ENCODE measurements at regions not wholly inside any gene's neighbourhood (a gene's known extent, or its start where the extent isn't known, plus 50 kb on each side); places are given as distances from the start of the nearest gene placed in this dataset.
A peak's percentile ranks its signal among the peaks of the same experiment; 100 is the strongest.

DNA sequence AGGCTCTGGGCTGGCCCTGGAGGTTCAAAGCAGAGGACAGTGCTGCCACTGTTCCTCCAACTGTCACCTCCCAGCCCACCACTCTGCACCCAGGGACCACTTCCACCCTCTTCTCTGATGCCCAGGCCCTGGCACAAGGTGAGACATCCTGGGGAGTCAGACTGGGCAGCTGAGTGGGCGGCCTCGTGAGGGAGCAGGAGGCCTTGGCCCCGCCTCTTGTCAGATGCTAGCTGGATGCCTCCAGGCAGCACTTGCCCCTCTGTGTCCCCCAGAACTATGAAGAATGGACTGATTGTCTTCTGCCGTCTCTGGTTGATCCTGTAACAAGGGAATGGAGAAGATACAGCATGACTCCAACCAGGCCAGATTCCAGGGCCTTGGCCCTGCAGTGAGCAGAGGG lies 191.0 kb upstream of the LINGO1 start:
- H3K9me3 ChIP-seq = no peaks in the 10 kb centered on the region
- 56 to 62% methylated on average over 3 to 4 of the region's 4 CpGs for WGBS, 2 donors
- TF ChIP-seq EP300 (IDR thresholded peaks at IDR 0.05) (no peak), POLR2A (IDR thresholded peaks at IDR 0.05) (no peak)
- TF ChIP-seq, protein P1, sequence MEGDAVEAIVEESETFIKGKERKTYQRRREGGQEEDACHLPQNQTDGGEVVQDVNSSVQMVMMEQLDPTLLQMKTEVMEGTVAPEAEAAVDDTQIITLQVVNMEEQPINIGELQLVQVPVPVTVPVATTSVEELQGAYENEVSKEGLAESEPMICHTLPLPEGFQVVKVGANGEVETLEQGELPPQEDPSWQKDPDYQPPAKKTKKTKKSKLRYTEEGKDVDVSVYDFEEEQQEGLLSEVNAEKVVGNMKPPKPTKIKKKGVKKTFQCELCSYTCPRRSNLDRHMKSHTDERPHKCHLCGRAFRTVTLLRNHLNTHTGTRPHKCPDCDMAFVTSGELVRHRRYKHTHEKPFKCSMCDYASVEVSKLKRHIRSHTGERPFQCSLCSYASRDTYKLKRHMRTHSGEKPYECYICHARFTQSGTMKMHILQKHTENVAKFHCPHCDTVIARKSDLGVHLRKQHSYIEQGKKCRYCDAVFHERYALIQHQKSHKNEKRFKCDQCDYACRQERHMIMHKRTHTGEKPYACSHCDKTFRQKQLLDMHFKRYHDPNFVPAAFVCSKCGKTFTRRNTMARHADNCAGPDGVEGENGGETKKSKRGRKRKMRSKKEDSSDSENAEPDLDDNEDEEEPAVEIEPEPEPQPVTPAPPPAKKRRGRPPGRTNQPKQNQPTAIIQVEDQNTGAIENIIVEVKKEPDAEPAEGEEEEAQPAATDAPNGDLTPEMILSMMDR (IDR thresholded peaks at IDR 0.05) = no peak
- peaks cover 0 to 36% of the 10 kb centered on the region in 2 donors for H3K27me3 ChIP-seq
- no peak overlapping the region for H3K4me3 ChIP-seq
- DNase-seq (ENCODE audit: low spot score in 2 of 2) = no peak
- H3K36me3 ChIP-seq = no peaks in the 10 kb centered on the region
- H3K27ac ChIP-seq = no peak overlapping the region
- H3K4me1 ChIP-seq = peaks cover 0 to 15% (median 0%) of the 10 kb centered on the region in 4 donors

DNA sequence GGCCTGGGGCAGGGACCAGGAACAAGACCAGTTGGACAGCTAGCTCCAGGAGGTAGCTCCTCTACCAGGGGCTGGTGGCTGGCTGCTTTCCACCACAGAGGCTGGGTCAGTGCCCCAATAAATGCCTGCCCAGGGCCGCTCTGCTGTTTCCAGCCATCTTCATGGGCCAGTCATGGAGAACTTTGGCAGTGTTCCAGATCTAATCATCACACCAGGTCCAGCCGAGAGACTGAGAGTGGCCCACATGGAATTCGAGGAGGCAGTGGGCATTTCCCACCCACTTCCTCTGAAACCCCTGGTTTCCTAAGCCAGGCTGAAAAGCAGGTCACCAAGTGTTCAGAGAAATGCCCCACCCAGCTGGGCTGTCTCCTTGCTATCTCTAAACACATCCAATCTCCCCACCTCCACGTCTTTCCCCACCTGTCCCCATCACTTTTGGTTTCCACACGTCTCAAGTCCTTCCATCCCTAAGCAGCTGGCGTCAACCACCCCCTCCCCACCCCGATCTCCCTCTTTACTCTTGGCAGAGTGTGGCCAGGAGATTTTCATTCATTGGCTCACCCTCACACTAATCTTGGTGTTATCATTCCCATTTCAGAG lies 190.0 kb upstream of the LINGO1 start:
- Histone ChIP-seq H3K4me1 (peaks cover 0 to 21% (median 0%) of the 10 kb centered on the region in 4 donors), H3K36me3 (no peaks in the 10 kb centered on the region), H3K9me3 (no peaks in the 10 kb centered on the region), H3K27ac (no peak overlapping the region), H3K4me3 (no peak overlapping the region), H3K27me3 (peaks cover 0 to 46% of the 10 kb centered on the region in 2 donors)
- 69 to 72% methylated on average over 7 of the region's 7 CpGs for WGBS, 2 donors
- no peak for DNase-seq (ENCODE audit: low spot score in 2 of 2)
- TF ChIP-seq, protein P1 (IDR thresholded peaks at IDR 0.05) = no peak
- no peak for TF ChIP-seq POLR2A (IDR thresholded peaks at IDR 0.05)
- no peak for TF ChIP-seq EP300 (IDR thresholded peaks at IDR 0.05)

DNA sequence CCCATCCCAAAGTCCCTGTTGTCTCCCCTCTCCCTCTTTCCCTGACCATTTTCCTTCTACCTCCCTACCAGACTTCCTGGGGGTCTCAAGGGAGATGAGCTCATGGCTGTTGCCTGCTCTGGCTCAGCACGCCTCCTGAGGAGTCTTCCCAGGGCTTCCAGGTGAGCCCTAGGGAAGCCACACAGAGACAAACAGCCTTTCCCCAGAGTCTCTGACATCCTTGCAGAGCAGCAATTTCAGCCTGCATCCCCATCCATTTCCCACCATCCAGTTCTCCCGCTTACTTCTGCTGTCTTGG lies 189.2 kb upstream of the LINGO1 start:
- no peaks in the 10 kb centered on the region for H3K36me3 ChIP-seq
- H3K27me3 ChIP-seq = peaks cover 0 to 54% of the 10 kb centered on the region in 2 donors
- 74 to 87% methylated on average over 2 of the region's 2 CpGs for WGBS, 2 donors
- TF ChIP-seq EP300 (IDR thresholded peaks at IDR 0.05) = no peak
- no peak for TF ChIP-seq POLR2A (IDR thresholded peaks at IDR 0.05)
- TF ChIP-seq, protein P1 (IDR thresholded peaks at IDR 0.05) = no peak
- no peak for DNase-seq (ENCODE audit: low spot score in 2 of 2)
- no peak overlapping the region for H3K27ac ChIP-seq
- no peaks in the 10 kb centered on the region for H3K9me3 ChIP-seq
- no peak overlapping the region for H3K4me3 ChIP-seq
- peaks cover 0 to 21% (median 0%) of the 10 kb centered on the region in 4 donors for H3K4me1 ChIP-seq

DNA sequence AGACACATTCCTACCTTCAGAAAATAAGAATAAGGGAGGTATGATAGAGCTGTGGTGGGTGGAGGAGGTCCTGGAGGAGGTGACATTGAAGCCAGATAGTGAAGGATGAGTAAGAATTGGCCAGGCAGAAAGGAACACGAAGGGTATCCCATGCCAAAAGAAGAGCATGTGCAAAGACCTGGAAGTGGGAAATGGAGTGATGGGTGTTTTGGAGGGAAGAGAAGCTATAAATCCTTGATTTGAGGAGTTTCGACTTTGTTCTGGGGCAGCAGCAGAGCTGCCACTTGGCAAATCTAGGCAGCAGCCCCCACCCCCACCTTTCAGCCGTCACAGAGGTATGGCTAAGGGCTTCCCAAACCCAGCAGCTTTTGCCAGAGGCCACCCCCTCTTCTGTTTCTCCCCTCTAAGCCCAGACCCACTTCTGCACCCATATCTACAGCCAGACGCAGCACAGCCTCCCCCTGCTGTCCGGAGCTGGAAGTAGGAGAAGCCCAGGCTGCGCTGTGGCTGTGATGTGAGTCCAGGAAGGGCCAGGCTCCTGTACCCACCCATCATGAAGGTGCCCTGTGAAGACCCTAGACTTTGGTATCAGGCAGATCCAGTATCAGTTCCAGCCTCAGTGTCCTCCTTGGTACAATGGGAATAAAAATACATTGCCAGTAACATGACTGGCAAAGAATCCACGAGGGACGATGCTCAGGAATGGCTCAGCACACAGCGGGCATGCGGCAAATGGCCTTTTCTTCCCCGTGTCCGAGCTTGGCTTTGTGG lies 188.7 kb upstream of the LINGO1 start:
- Histone ChIP-seq H3K27ac (no peak overlapping the region), H3K4me1 (peaks cover 0 to 21% (median 0%) of the 10 kb centered on the region in 4 donors), H3K9me3 (no peaks in the 10 kb centered on the region), H3K27me3 (peaks cover 0 to 57% of the 10 kb centered on the region in 2 donors), H3K36me3 (no peaks in the 10 kb centered on the region), H3K4me3 (no peak overlapping the region)
- TF ChIP-seq, protein P1 (IDR thresholded peaks at IDR 0.05) = peak; percentile 33 to 60 (median 51)
- TF ChIP-seq EP300 (IDR thresholded peaks at IDR 0.05) (no peak), POLR2A (IDR thresholded peaks at IDR 0.05) (no peak)
- WGBS, 2 donors = 37 to 40% methylated on average over 12 of the region's 12 CpGs
- DNase-seq (ENCODE audit: low spot score in 2 of 2) = peak; percentile 20 to 50

All from tibial nerve (tissue), 4 donors.